ENCODE measurements at regions not wholly inside any gene's neighbourhood (a gene's known extent, or its start where the extent isn't known, plus 50 kb on each side); places are given as distances from the start of the nearest gene placed in this dataset.
A peak's percentile ranks its signal among the peaks of the same experiment; 100 is the strongest.

- H3K27ac ChIP-seq = peak overlapping the region in 2 of 4 donors; percentile 3 to 29
- WGBS, 2 donors = 53 to 62% methylated on average over 23 to 26 of the region's 26 CpGs
- peaks cover 0 to 72% (median 28%) of the 10 kb centered on the region in 4 donors for H3K4me1 ChIP-seq
Measured at GRCh38 chr16:85381738-85382592, 231.2 kb upstream of the GSE1 start.

GRCh38 chr16:85382717-85383118 lies 230.4 kb upstream of the GSE1 start:
- 88 to 95% methylated on average over 11 of the region's 11 CpGs for WGBS, 2 donors
- no peak overlapping the region for H3K4me3 ChIP-seq
- no peaks in the 10 kb centered on the region for H3K36me3 ChIP-seq
- H3K27me3 ChIP-seq = no peaks in the 10 kb centered on the region
- DNase-seq (ENCODE audit: low spot score in 2 of 2) = no peak
- no peak overlapping the region for H3K27ac ChIP-seq
- TF ChIP-seq CTCF (IDR thresholded peaks at IDR 0.05) (no peak), EP300 (IDR thresholded peaks at IDR 0.05) (no peak), POLR2A (IDR thresholded peaks at IDR 0.05) (no peak)
- no peaks in the 10 kb centered on the region for H3K9me3 ChIP-seq
- H3K4me1 ChIP-seq = peaks cover 0 to 64% (median 21%) of the 10 kb centered on the region in 4 donors

More at GRCh38 chr16:85381738-85382592, 231.2 kb upstream of the GSE1 start:
- TF ChIP-seq CTCF (IDR thresholded peaks at IDR 0.05) = no peak
- TF ChIP-seq POLR2A (IDR thresholded peaks at IDR 0.05) = no peak
- TF ChIP-seq EP300 (IDR thresholded peaks at IDR 0.05) = no peak
- Histone ChIP-seq H3K4me3 (no peak overlapping the region), H3K36me3 (no peaks in the 10 kb centered on the region), H3K27me3 (no peaks in the 10 kb centered on the region), H3K9me3 (no peaks in the 10 kb centered on the region)
- DNase-seq (ENCODE audit: low spot score in 2 of 2) = no peak

GRCh38 chr16:85383836-85384832 lies 229.0 kb upstream of the GSE1 start:
- Histone ChIP-seq H3K27me3 (no peaks in the 10 kb centered on the region), H3K36me3 (no peaks in the 10 kb centered on the region), H3K4me1 (peaks cover 0 to 50% (median 13%) of the 10 kb centered on the region in 4 donors), H3K4me3 (no peak overlapping the region), H3K9me3 (no peaks in the 10 kb centered on the region), H3K27ac (peak overlapping the region in 2 of 4 donors; percentile 28 to 38)
- WGBS, 2 donors = 74 to 80% methylated on average over 19 of the region's 19 CpGs
- TF ChIP-seq CTCF (IDR thresholded peaks at IDR 0.05) (no peak), EP300 (IDR thresholded peaks at IDR 0.05) (no peak), POLR2A (IDR thresholded peaks at IDR 0.05) (no peak)
- DNase-seq (ENCODE audit: low spot score in 2 of 2) = no peak

GRCh38 chr16:85384833-85385462 lies 228.2 kb upstream of the GSE1 start:
- 83 to 84% methylated on average over 12 to 18 of the region's 20 CpGs for WGBS, 2 donors
- TF ChIP-seq EP300 (IDR thresholded peaks at IDR 0.05) (no peak), CTCF (IDR thresholded peaks at IDR 0.05) (no peak), POLR2A (IDR thresholded peaks at IDR 0.05) (no peak)
- H3K36me3 ChIP-seq = no peaks in the 10 kb centered on the region
- peaks cover 0 to 47% (median 14%) of the 10 kb centered on the region in 4 donors for H3K4me1 ChIP-seq
- no peaks in the 10 kb centered on the region for H3K9me3 ChIP-seq
- no peak overlapping the region for H3K4me3 ChIP-seq
- peak overlapping the region in 1 of 4 donors; percentile 38 for H3K27ac ChIP-seq
- no peaks in the 10 kb centered on the region for H3K27me3 ChIP-seq
- no peak for DNase-seq (ENCODE audit: low spot score in 2 of 2)
